Caco-2 (cell line): ENCODE measurements at regions not wholly inside any gene's neighbourhood (a gene's known extent, or its start where the extent isn't known, plus 50 kb on each side); places are given as distances from the start of the nearest gene placed in this dataset.

Source experiments
- BruUV-seq: library from RNA; stranded (reverse); fragments of 400-500 nt; replicated peaks from 2 replicates; lab custom pipeline; 2021; lab: Mats Ljungman, UMichigan
- CTCF ChIA-PET: fragments of 300-600 bp; sonication (Branson Sonifier 250); formaldehyde crosslinking; loops from one replicate; lab custom pipeline; 2022; ENCODE audit warnings: antibody characterized with exemption; lab: Charles Lee
- POLR2A ChIA-PET: fragments of 300-600 bp; sonication (Branson Sonifier 250); formaldehyde crosslinking; loops from one replicate; lab custom pipeline; 2022; ENCODE audit warnings: antibody characterized with exemption; lab: Charles Lee
- DNase-seq, 2 experiments: peaks; one replicate each; pipeline versions ENCODE4 v3.0.0 to v3.0.0-alpha.2; 2020 to 2022
- H3K27me3 ChIP-seq: replicated peaks from 2 replicates; pipeline ENCODE4 v1.6.0; 2011; ENCODE audit warnings: low read length; ENCODE audit not compliant: control insufficient read depth, insufficient read depth
- H3K36me3 ChIP-seq: 2 replicates; pipeline ENCODE4 v1.5.1; 2011; ENCODE audit warnings: low read length; ENCODE audit not compliant: control insufficient read depth, insufficient read depth
- H3K4me1 ChIP-seq: fragments of 250-450 bp; sonication (Bioruptor Pico); 2 replicates; pipeline ENCODE4 v1.5.1; 2020; ENCODE audit warnings: mild to moderate bottlenecking
- H3K4me3 ChIP-seq: 2 replicates; pipeline ENCODE4 v1.5.1; 2011; ENCODE audit warnings: low read depth, mild to moderate bottlenecking, control low read depth, low read length
- H3K9me3 ChIP-seq: fragments of 250-450 bp; sonication (Bioruptor Pico); 2 replicates; pipeline ENCODE4 v1.5.1; 2020; ENCODE audit warnings: mild to moderate bottlenecking, moderate library complexity
- H3K27ac Mint-ChIP-seq: one replicate; pipeline ENCODE4 v1.8.0; 2022; ENCODE audit warnings: mixed read lengths; ENCODE audit not compliant: unreplicated experiment
- H3K27me3 Mint-ChIP-seq: one replicate; pipeline ENCODE4 v1.8.0; 2022; ENCODE audit warnings: mixed read lengths; ENCODE audit not compliant: insufficient read depth, unreplicated experiment
- H3K36me3 Mint-ChIP-seq: one replicate; pipeline ENCODE4 v1.8.0; 2022; ENCODE audit warnings: mild to moderate bottlenecking, mixed read lengths; ENCODE audit not compliant: insufficient read depth, unreplicated experiment
- H3K4me1 Mint-ChIP-seq: one replicate; pipeline ENCODE4 v1.8.0; 2022; ENCODE audit warnings: low read depth, mixed read lengths; ENCODE audit not compliant: unreplicated experiment
- H3K4me3 Mint-ChIP-seq: one replicate; pipeline ENCODE4 v1.8.0; 2022; ENCODE audit warnings: mild to moderate bottlenecking, moderate library complexity, mixed read lengths; ENCODE audit not compliant: unreplicated experiment
- H3K9me3 Mint-ChIP-seq: one replicate; pipeline ENCODE4 v1.8.0; 2022; ENCODE audit warnings: mixed read lengths; ENCODE audit not compliant: unreplicated experiment
- CTCF ChIP-seq, 2 experiments: fragments of 200-600 bp in 1 of 2; IDR thresholded peaks; 1 replicate in 1 of 2; 2 replicates in 1 of 2; pipeline versions ENCODE4 v1.5.1 to v1.8.0; 2011 to 2022; ENCODE audit warnings: antibody characterized with exemption in 1 of 2, control low read depth in 1 of 2, inconsistent platforms in 1 of 2, low read depth in 1 of 2, low read length in 1 of 2, mild to moderate bottlenecking in 1 of 2, moderate library complexity in 1 of 2; ENCODE audit not compliant: insufficient read depth in 1 of 2, severe bottlenecking in 1 of 2, unreplicated experiment in 1 of 2
- intact Hi-C: fragments of 100-400 bp; cut with micrococcal nuclease; formaldehyde crosslinking; loops from one replicate; pipeline ENCODE4 v1.10.0; 2022; ENCODE audit not compliant: unreplicated experiment

DNA sequence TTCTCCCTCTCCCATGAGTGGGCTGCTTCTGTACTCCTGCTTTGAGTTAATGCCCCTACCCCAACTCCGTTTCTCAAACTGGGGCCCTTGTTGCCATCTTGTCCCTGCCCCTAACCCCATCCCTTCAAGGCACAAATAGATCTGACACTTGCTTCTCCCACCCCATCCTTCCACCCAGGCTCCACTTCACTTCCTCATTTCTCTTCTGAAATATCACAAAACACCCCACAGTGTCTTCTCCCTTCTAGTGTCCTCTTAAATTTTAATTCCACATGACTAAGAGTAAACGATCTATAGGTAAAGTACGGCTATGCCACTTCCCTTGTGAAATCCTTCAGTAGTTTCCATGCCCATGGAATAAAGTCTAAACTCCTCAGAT lies 571.6 kb upstream of the NOX3 start:
- CTCF ChIA-PET = no interaction called here
- Mint-ChIP-seq H3K9me3 (peaks cover 18% of the 10 kb centered on the region), H3K27ac (no peak overlapping the region)

GRCh38 chr6:156026486-156027247 lies 571.0 kb upstream of the NOX3 start:
- H3K36me3 Mint-ChIP-seq = no peaks in the 10 kb centered on the region
- intact Hi-C loops = no loop called here

More for the DNA sequence above, 571.6 kb upstream of the NOX3 start:
- BruUV-seq = no TSS peak
- no peaks in the 10 kb centered on the region for H3K4me1 ChIP-seq
- H3K4me3 Mint-ChIP-seq = no peak overlapping the region
- no peaks in the 10 kb centered on the region for H3K27me3 ChIP-seq
- DNase-seq = no peak
- H3K36me3 ChIP-seq = no peaks in the 10 kb centered on the region
- intact Hi-C loops = no loop called here
- H3K27me3 Mint-ChIP-seq = peaks cover 2% of the 10 kb centered on the region
- H3K4me3 ChIP-seq = no peak overlapping the region
- TF ChIP-seq CTCF (IDR thresholded peaks at IDR 0.05; ENCODE audit: insufficient read depth in 1 of 2, low read depth in 1 of 2, low read length in 1 of 2, severe bottlenecking in 1 of 2, unreplicated experiment in 1 of 2) = no peak
- POLR2A ChIA-PET = no interaction called here
- no peaks in the 10 kb centered on the region for H3K9me3 ChIP-seq
- no peaks in the 10 kb centered on the region for H3K36me3 Mint-ChIP-seq
- no peaks in the 10 kb centered on the region for H3K4me1 Mint-ChIP-seq

DNA sequence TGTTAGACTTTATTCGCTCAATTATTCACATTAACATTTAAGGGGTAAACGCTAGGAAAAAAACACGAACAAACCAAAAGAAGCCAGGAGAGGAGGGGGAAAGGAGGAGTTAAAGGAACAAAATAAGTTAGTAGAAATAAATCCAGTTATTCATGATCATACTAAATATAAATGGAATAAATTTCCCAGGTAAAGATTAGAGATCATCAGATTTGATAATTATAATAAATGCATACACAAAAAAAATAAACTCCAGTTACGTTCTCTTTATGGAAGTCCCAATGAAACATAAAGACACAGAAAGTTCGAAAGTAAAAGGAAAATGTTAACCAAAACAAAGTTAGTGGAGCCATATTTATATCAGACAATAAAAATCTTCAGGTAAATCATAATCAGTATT lies 568.7 kb upstream of the NOX3 start:
- Histone ChIP-seq H3K36me3 (no peaks in the 10 kb centered on the region), H3K4me3 (no peak overlapping the region), H3K4me1 (no peaks in the 10 kb centered on the region), H3K27me3 (no peaks in the 10 kb centered on the region), H3K9me3 (no peaks in the 10 kb centered on the region)
- H3K36me3 Mint-ChIP-seq = no peaks in the 10 kb centered on the region
- no peak for TF ChIP-seq CTCF (IDR thresholded peaks at IDR 0.05; ENCODE audit: insufficient read depth in 1 of 2, low read depth in 1 of 2, low read length in 1 of 2, severe bottlenecking in 1 of 2, unreplicated experiment in 1 of 2)
- DNase-seq = no peak
- H3K9me3 Mint-ChIP-seq = peaks cover 18% of the 10 kb centered on the region
- BruUV-seq = no TSS peak
- no peak overlapping the region for H3K4me3 Mint-ChIP-seq
- no peak overlapping the region for H3K27ac Mint-ChIP-seq
- intact Hi-C loops = no loop called here
- POLR2A ChIA-PET = no interaction called here
- peaks cover 2% of the 10 kb centered on the region for H3K27me3 Mint-ChIP-seq
- CTCF ChIA-PET = no interaction called here
- H3K4me1 Mint-ChIP-seq = no peaks in the 10 kb centered on the region

More at GRCh38 chr6:156026486-156027247, 571.0 kb upstream of the NOX3 start:
- no peaks in the 10 kb centered on the region for H3K4me1 Mint-ChIP-seq
- no peaks in the 10 kb centered on the region for H3K27me3 ChIP-seq
- CTCF ChIA-PET = no interaction called here
- no peak overlapping the region for H3K4me3 Mint-ChIP-seq
- no peak for DNase-seq
- H3K27ac Mint-ChIP-seq = no peak overlapping the region
- H3K4me3 ChIP-seq = no peak overlapping the region
- POLR2A ChIA-PET = no interaction called here
- H3K9me3 ChIP-seq = no peaks in the 10 kb centered on the region
- no TSS peak for BruUV-seq
- peaks cover 18% of the 10 kb centered on the region for H3K9me3 Mint-ChIP-seq
- H3K4me1 ChIP-seq = no peaks in the 10 kb centered on the region
- peaks cover 2% of the 10 kb centered on the region for H3K27me3 Mint-ChIP-seq
- H3K36me3 ChIP-seq = no peaks in the 10 kb centered on the region
- no peak for TF ChIP-seq CTCF (IDR thresholded peaks at IDR 0.05; ENCODE audit: insufficient read depth in 1 of 2, low read depth in 1 of 2, low read length in 1 of 2, severe bottlenecking in 1 of 2, unreplicated experiment in 1 of 2)
